Thyroid gland (tissue), 2 donors: ENCODE measurements at regions not wholly inside any gene's neighbourhood (a gene's known extent, or its start where the extent isn't known, plus 50 kb on each side); places are given as distances from the start of the nearest gene placed in this dataset. TPM values are rescaled to one million over a fixed set of nuclear protein-coding genes. Genes with fewer than 3 reads are reported as not detected.

Experiments used
- microRNA-seq: library from miRNA; unstranded; fragments of <30 nt; microRNA quantifications from one replicate; pipeline ENCODE4, GENCODE V29; 2016
- small RNA-seq: library from RNA; depleted of rRNA; stranded (forward); fragments of <200 nt; gene quantifications from one replicate; pipeline ENCODE3, GENCODE V24; 2016

Small RNA genes lying in the stretch of these regions (microRNA-seq; reads per million reads assigned to microRNA genes)
- not detected for gene MIR6817

Small RNA genes lying in the stretch of these regions (small RNA-seq; reads per million reads assigned to genes)
- gene IGLL3P (not detected), gene MIR6817 (not detected)
